Choroid plexus epithelial cell (primary cell): ENCODE measurements at regions not wholly inside any gene's neighbourhood (a gene's known extent, or its start where the extent isn't known, plus 50 kb on each side); places are given as distances from the start of the nearest gene placed in this dataset.

ENCODE experiments used
- DNase-seq: peaks from one replicate; pipeline ENCODE4 v3.0.0-alpha.2; 2010; ENCODE audit warnings: low read depth
- H3K4me3 ChIP-seq: 2 replicates; pipeline ENCODE4 v1.5.1; 2011; ENCODE audit warnings: low read depth, mild to moderate bottlenecking, control low read depth, low read length, moderate library complexity
- TF ChIP-seq, protein P1 (sequence below): conservative IDR thresholded peaks from 2 replicates; pipeline ENCODE4 v1.5.1; 2011; ENCODE audit warnings: low read depth, mild to moderate bottlenecking, control low read depth, inconsistent platforms, low read length, moderate library complexity

DNA sequence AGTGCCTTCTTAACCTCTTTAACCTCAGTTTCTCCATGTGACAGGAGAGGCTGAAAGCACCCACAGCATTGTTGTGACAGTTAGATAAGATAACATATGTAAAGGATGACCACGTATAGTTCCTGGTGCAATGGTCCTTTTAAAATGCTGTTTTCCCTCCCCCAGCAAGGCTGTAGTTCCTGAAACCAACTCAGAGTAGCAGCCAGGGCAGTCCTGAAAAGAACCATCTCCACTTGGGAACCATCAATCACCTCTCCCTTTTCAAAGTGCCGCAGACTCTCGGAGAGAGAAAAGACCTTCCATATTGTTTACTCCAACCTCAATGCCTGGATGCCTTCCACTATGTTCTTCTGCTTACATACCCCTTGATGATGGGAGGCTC lies 158.8 kb downstream of the DDX1 start:
- TF ChIP-seq, protein P1, sequence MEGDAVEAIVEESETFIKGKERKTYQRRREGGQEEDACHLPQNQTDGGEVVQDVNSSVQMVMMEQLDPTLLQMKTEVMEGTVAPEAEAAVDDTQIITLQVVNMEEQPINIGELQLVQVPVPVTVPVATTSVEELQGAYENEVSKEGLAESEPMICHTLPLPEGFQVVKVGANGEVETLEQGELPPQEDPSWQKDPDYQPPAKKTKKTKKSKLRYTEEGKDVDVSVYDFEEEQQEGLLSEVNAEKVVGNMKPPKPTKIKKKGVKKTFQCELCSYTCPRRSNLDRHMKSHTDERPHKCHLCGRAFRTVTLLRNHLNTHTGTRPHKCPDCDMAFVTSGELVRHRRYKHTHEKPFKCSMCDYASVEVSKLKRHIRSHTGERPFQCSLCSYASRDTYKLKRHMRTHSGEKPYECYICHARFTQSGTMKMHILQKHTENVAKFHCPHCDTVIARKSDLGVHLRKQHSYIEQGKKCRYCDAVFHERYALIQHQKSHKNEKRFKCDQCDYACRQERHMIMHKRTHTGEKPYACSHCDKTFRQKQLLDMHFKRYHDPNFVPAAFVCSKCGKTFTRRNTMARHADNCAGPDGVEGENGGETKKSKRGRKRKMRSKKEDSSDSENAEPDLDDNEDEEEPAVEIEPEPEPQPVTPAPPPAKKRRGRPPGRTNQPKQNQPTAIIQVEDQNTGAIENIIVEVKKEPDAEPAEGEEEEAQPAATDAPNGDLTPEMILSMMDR, result no peak
- H3K4me3 ChIP-seq, result no peak overlapping the region
- DNase-seq, result no peak

- no peak for DNase-seq
- H3K4me3 ChIP-seq, result no peak overlapping the region
- TF ChIP-seq, protein P1, result no peak
These were observed 159.2 kb downstream of the DDX1 start for GRCh38 chr2:15750822-15751329.

DNA sequence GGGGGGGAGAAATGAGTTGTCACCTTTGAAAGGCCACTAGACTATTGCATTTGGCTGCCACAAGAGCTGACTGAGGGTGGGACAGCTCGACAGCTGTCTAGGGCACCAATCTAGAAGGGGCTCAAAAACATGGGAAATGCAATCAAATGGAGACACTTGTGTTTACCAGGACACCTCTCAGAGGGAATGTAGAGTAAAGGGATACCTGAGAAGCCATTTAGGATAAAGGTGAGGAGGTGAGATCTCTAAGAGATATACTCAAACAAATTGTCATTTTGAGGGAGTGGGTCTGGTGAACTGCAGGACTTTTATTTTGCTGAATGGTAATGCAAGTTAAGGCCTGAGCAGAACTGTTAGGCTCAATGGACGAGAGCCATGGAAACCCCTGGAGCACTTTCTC lies 159.8 kb downstream of the DDX1 start:
- no peak for DNase-seq
- no peak overlapping the region for H3K4me3 ChIP-seq
- TF ChIP-seq, protein P1, result no peak

DNA sequence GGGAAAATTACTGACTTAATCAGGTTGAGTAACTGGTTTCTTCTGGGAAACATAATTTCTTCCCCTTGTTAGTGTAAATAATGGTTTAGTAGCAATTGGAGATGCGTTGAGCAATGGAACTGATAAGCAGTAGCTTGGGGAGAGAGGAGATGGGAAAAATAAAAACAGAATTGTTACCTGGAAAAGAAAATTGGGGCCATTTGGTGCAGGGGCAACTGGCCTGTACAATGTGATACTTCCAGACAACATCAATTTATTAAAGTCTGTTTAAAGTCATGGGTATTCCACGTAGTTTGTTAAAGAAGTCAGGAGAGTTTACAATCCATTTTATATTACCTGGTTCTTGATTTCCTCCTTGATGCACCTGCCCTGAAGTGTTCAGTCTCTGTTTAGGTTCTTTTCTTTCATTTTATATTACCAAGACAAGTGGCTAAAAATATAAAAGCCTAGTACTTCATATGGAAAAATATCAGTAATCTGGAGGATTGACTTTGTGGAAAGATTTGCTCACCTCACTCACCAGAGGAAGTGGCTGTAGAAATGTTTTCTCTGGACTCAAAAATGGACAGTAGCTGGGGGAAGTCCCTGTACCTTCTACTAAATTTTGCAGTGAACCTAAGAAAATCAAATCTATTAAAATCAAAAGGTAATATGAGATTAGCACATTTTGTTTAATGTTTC lies 161.0 kb downstream of the DDX1 start:
- DNase-seq, result no peak
- TF ChIP-seq, protein P1, result no peak

GRCh38 chr2:15753233-15753798 lies 161.6 kb downstream of the DDX1 start:
- TF ChIP-seq, protein P1, result no peak
- DNase-seq, result no peak

More for the DNA sequence above, 161.0 kb downstream of the DDX1 start:
- H3K4me3 ChIP-seq, result no peak overlapping the region

GRCh38 chr2:15753811-15754702 lies 162.4 kb downstream of the DDX1 start:
- no peak overlapping the region for H3K4me3 ChIP-seq
- DNase-seq, result no peak
- TF ChIP-seq, protein P1, result no peak

More at GRCh38 chr2:15753233-15753798, 161.6 kb downstream of the DDX1 start:
- no peak overlapping the region for H3K4me3 ChIP-seq
